Endothelial cell of umbilical vein (primary cell): ENCODE measurements at regions not wholly inside any gene's neighbourhood (a gene's known extent, or its start where the extent isn't known, plus 50 kb on each side); places are given as distances from the start of the nearest gene placed in this dataset.

Experiments
- BruUV-seq: library from RNA; stranded (reverse); fragments of 400-500 nt; replicated peaks from 2 replicates; lab custom pipeline; 2021; lab: Mats Ljungman, UMichigan
- CTCF ChIA-PET: fragments of 300-600, 350-600 bp; sonication (Branson Sonifier 250); formaldehyde crosslinking; loops from one replicate; lab custom pipeline; 2021; ENCODE audit warnings: antibody characterized with exemption, inconsistent platforms; lab: Charles Lee
- POLR2A ChIA-PET: fragments of 300-600, 350-600 bp; sonication (Branson Sonifier 250); formaldehyde crosslinking; loops from one replicate; lab custom pipeline; 2021; ENCODE audit warnings: antibody characterized with exemption, inconsistent platforms; lab: Charles Lee
- DNase-seq: peaks from one replicate; pipeline ENCODE4 v3.0.0-alpha.2; 2011; ENCODE audit warnings: low read depth, low spot score
- FAIRE-seq: peaks from 2 replicates; lab custom pipeline; 2011; peaks lifted over from hg19 to GRCh38; lab: Jason Lieb, UNC
- H2AFZ ChIP-seq: 2 replicates; pipeline ENCODE4 v1.6.0; 2012; ENCODE audit warnings: low read depth, low read length, control low read depth, inconsistent platforms
- H3K27ac ChIP-seq: 2 replicates; pipeline ENCODE4 v1.5.1; 2011; ENCODE audit warnings: low read depth, mild to moderate bottlenecking, control low read depth, low read length, moderate library complexity; ENCODE audit not compliant: insufficient read depth
- H3K27me3 ChIP-seq, 2 experiments: 2 replicates each; pipeline versions ENCODE4 v1.6.0 to v1.6.1; 2011; ENCODE audit warnings: low read length in 2 of 2, mixed read lengths in 1 of 2; ENCODE audit not compliant: control insufficient read depth in 2 of 2, insufficient read depth in 2 of 2
- H3K36me3 ChIP-seq, 2 experiments: 2 replicates in 1 of 2; 3 replicates in 1 of 2; pipeline ENCODE4 v1.5.1; 2011; ENCODE audit warnings: low read length in 2 of 2, mild to moderate bottlenecking in 1 of 2, moderate library complexity in 1 of 2; ENCODE audit not compliant: control insufficient read depth in 2 of 2, insufficient read depth in 2 of 2; ENCODE audit errors: extremely low read depth in 1 of 2
- H3K4me1 ChIP-seq: 3 replicates; pipeline ENCODE4 v1.5.1; 2011; ENCODE audit warnings: mild to moderate bottlenecking, low read length; ENCODE audit not compliant: control insufficient read depth, insufficient read depth; ENCODE audit errors: extremely low read depth
- H3K4me2 ChIP-seq: 2 replicates; pipeline ENCODE4 v1.6.1; 2011; ENCODE audit warnings: low read length, control low read depth, mixed read lengths; ENCODE audit not compliant: insufficient read depth
- H3K4me3 ChIP-seq, 3 experiments: fragments of 200-600 bp in 1 of 3; sonication (generic), shearing (Covaris generic) in 1 of 3; replicated peaks in 1 of 3; 2 replicates each; pipeline ENCODE4 v1.5.1; 2011 to 2016; ENCODE audit warnings: control low read depth in 3 of 3, low read length in 3 of 3, mild to moderate bottlenecking in 2 of 3, inconsistent platforms in 1 of 3, low read depth in 1 of 3, moderate library complexity in 1 of 3; ENCODE audit not compliant: insufficient read depth in 1 of 3
- H3K79me2 ChIP-seq: 2 replicates; pipeline ENCODE4 v1.6.0; 2012; ENCODE audit warnings: low read length, inconsistent platforms; ENCODE audit not compliant: control insufficient read depth, insufficient read depth
- H3K9ac ChIP-seq: replicated peaks from 2 replicates; pipeline ENCODE3; 2011; ENCODE audit warnings: low read length, control low read depth; ENCODE audit not compliant: insufficient read depth; ENCODE audit errors: extremely low read depth
- H3K9me1 ChIP-seq: replicated peaks from 3 replicates; pipeline ENCODE4 v1.6.0; 2011; ENCODE audit warnings: mild to moderate bottlenecking, low read length; ENCODE audit not compliant: control insufficient read depth, insufficient read depth; ENCODE audit errors: extremely low read depth
- H3K9me3 ChIP-seq: replicated peaks from 2 replicates; pipeline ENCODE4 v1.5.1; 2012; ENCODE audit warnings: low read length, inconsistent platforms; ENCODE audit not compliant: control insufficient read depth, insufficient read depth
- H4K20me1 ChIP-seq: replicated peaks from 2 replicates; pipeline ENCODE3; 2011; ENCODE audit warnings: mild to moderate bottlenecking, low read length; ENCODE audit not compliant: control insufficient read depth, insufficient read depth; ENCODE audit errors: extremely low read depth
- CTCF ChIP-seq, 2 donors: IDR thresholded peaks; 1 replicate in 1 of 2; 2 replicates in 1 of 2; pipeline ENCODE4 v1.5.1; 2011; ENCODE audit warnings: low read length in 2 of 2, mild to moderate bottlenecking in 2 of 2, moderate library complexity in 2 of 2, control low read depth in 1 of 2, inconsistent platforms in 1 of 2, low read depth in 1 of 2; ENCODE audit not compliant: insufficient read depth in 1 of 2; ENCODE audit errors: extremely low read depth in 1 of 2
- EZH2 ChIP-seq: IDR thresholded peaks from 2 replicates; pipeline ENCODE4 v1.6.1; 2012; ENCODE audit warnings: borderline replicate concordance, low read depth, mild to moderate bottlenecking, moderate library complexity, low read length, inconsistent platforms; ENCODE audit not compliant: severe bottlenecking
- FOS ChIP-seq: IDR thresholded peaks from 2 replicates; pipeline ENCODE4 v1.6.1; 2011; ENCODE audit warnings: mild to moderate bottlenecking, low read length, moderate library complexity, borderline replicate concordance; ENCODE audit not compliant: insufficient read depth
- JUN ChIP-seq: IDR thresholded peaks from 2 replicates; pipeline ENCODE4 v1.6.1; 2011; ENCODE audit warnings: borderline replicate concordance, low read depth; ENCODE audit not compliant: insufficient read length, insufficient read depth
- MYC ChIP-seq: IDR thresholded peaks from one replicate; pipeline ENCODE4 v1.6.1; 2011; ENCODE audit warnings: mild to moderate bottlenecking, low read depth, low read length
- POLR2A ChIP-seq: IDR thresholded peaks from 2 replicates; pipeline ENCODE4 v1.6.1; 2012; ENCODE audit warnings: low read depth, mild to moderate bottlenecking, control low read depth, low read length
- POLR2AphosphoS5 ChIP-seq: IDR thresholded peaks from 2 replicates; pipeline ENCODE4 v1.6.1; 2012; ENCODE audit warnings: low read depth, mild to moderate bottlenecking, control low read depth, low read length, moderate library complexity; ENCODE audit not compliant: insufficient read depth
- dilution Hi-C: fragments of 300-500 bp; cut with MboI; formaldehyde crosslinking; loops from one replicate; pipeline ENCODE4 v1.15.0; 2019; ENCODE audit warnings: low sequenced_read_pairs; ENCODE audit not compliant: extremely low pct_ligation_motif_present
- intact Hi-C: fragments of 100-400 bp; cut with micrococcal nuclease; formaldehyde crosslinking; loops from one replicate; pipeline ENCODE4 v1.10.0; 2022
- TF ChIP-seq, protein P1 (sequence below): IDR thresholded peaks from 2 replicates; pipeline ENCODE4 v1.6.1; 2011; ENCODE audit not compliant: insufficient read depth, insufficient read length

GRCh38 chr3:162021206-162021605 is 524.6 kb downstream of the OTOL1 start:
- H2AFZ ChIP-seq: no peak overlapping the region
- TF ChIP-seq POLR2A (no peak), MYC (no peak), JUN (no peak), POLR2AphosphoS5 (no peak), EZH2 (no peak), FOS (no peak), CTCF (IDR thresholded peaks at IDR 0.05; ENCODE audit: extremely low read depth in 1 of 2, insufficient read depth in 1 of 2, low read depth in 1 of 2, low read length in 2 of 2) (no peak)
- ChIA-PET POLR2A (no interaction called here), CTCF (no interaction called here)
- no peak overlapping the region for H3K4me2 ChIP-seq
- H3K4me1 ChIP-seq: no peaks in the 10 kb centered on the region
- no peaks in the 10 kb centered on the region for H3K79me2 ChIP-seq
- DNase-seq (no peak), FAIRE-seq (no peak)
- no peak overlapping the region for H3K9ac ChIP-seq
- no peak overlapping the region for H3K4me3 ChIP-seq
- no peaks in the 10 kb centered on the region for H3K27me3 ChIP-seq
- dilution Hi-C loops: no loop called here
- H3K9me3 ChIP-seq: no peaks in the 10 kb centered on the region
- intact Hi-C loops: no loop called here
- no TSS peak for BruUV-seq
- no peaks in the 10 kb centered on the region for H3K9me1 ChIP-seq
- H3K27ac ChIP-seq: no peak overlapping the region
- H4K20me1 ChIP-seq: no peaks in the 10 kb centered on the region
- no peaks in the 10 kb centered on the region for H3K36me3 ChIP-seq

DNA sequence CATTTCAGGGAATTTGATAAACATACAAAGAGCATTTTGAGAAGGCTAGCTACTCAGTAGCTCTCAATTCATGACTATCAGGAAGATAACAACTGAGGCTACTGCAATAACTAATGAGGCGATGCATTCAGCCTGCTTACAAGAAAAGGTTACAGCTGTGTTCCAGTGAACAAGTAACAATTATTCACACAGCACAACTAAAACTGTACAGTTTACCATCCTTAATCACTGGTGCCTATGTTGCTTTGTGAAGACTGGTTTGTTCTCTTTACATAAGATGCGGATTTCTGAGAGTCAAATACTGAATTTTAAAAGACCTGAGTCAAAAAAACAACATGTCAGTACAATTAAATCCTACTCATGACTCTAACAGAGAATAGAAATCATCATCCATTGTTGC is 526.3 kb downstream of the OTOL1 start:
- no peaks in the 10 kb centered on the region for H3K4me1 ChIP-seq
- ChIA-PET CTCF (no interaction called here), POLR2A (no interaction called here)
- no peak overlapping the region for H3K27ac ChIP-seq
- no peaks in the 10 kb centered on the region for H3K36me3 ChIP-seq
- H3K4me2 ChIP-seq: no peak overlapping the region
- intact Hi-C loops (no loop called here), dilution Hi-C loops (no loop called here)
- DNase-seq (no peak), FAIRE-seq (no peak)
- no peaks in the 10 kb centered on the region for H3K27me3 ChIP-seq
- H3K4me3 ChIP-seq: no peak overlapping the region
- no TSS peak for BruUV-seq
- H3K9ac ChIP-seq: no peak overlapping the region
- H3K79me2 ChIP-seq: no peaks in the 10 kb centered on the region
- no peaks in the 10 kb centered on the region for H3K9me1 ChIP-seq
- TF ChIP-seq MYC: no peak
- TF ChIP-seq, protein P1, sequence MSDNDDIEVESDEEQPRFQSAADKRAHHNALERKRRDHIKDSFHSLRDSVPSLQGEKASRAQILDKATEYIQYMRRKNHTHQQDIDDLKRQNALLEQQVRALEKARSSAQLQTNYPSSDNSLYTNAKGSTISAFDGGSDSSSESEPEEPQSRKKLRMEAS: no peak
- no peak for TF ChIP-seq JUN
- TF ChIP-seq EZH2: no peak
- no peak overlapping the region for H2AFZ ChIP-seq
- H3K9me3 ChIP-seq: no peaks in the 10 kb centered on the region
- no peaks in the 10 kb centered on the region for H4K20me1 ChIP-seq
